ENCODE measurements at regions not wholly inside any gene's neighbourhood (a gene's known extent, or its start where the extent isn't known, plus 50 kb on each side); places are given as distances from the start of the nearest gene placed in this dataset.

DNA sequence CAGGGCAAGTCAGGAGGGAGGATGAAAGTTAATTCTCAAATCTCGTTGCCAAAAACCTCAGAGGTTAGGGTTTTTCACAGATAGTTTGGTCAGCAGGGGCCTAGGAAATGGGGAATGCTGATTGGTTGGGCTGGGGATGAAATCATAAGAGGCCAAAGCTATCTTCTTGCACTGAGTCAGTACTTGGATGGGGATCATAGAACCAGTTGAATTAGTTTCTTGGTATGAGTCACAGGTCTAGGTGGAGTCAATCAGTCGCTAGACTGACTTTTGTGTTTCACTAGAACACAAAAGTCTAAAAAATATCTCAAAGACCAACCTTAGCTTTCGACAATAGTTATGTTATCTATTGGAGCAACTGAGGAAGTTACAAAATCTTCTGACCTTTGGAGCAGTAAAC, 368.5 kb downstream of the TBC1D32 start:
- H2AFZ ChIP-seq (replicated peaks; ENCODE audit: low read length, poor library complexity): no peak overlapping the region
- ChIA-PET CTCF (no interaction called here), POLR2A (ENCODE audit: unreplicated experiment) (no interaction called here)
- no peak overlapping the region for H2AK9ac ChIP-seq (replicated peaks; ENCODE audit: low read depth, low read length, poor library complexity)
- no peak overlapping the region for H2BK120ac ChIP-seq (ENCODE audit: low read depth, low read length)
- no peak overlapping the region for H4K5ac ChIP-seq (ENCODE audit: low read depth, low read length)
- no peak overlapping the region for H4K8ac ChIP-seq (ENCODE audit: low read depth in 2 of 2, low read length in 2 of 2)
- H3K18ac ChIP-seq (ENCODE audit: low read depth, low read length): no peak overlapping the region
- no peaks in the 10 kb centered on the region for H3K79me1 ChIP-seq (ENCODE audit: low read depth in 1 of 2, low read length in 2 of 2)
- no CpG with 5 or more reads among the region's 3 CpGs for WGBS, 2 experiments (ENCODE audit: extremely low coverage in 2 of 2, insufficient read length in 1 of 2)
- H4K20me1 ChIP-seq (ENCODE audit: insufficient read depth, low read length): no peaks in the 10 kb centered on the region
- H3K4me1 ChIP-seq (ENCODE audit: control insufficient read depth, insufficient read depth, low read length): no peaks in the 10 kb centered on the region
- no peak overlapping the region for H2AK5ac ChIP-seq (ENCODE audit: low read depth, low read length)
- no peak overlapping the region for H4K91ac ChIP-seq (ENCODE audit: insufficient read depth, low read depth, low read length)
- no peak overlapping the region for H3K23ac ChIP-seq (ENCODE audit: low read depth, low read length)
- H3K4me3 ChIP-seq (ENCODE audit: insufficient read depth, low read depth, low read length): no peak overlapping the region
- no peak overlapping the region for H3K4me2 ChIP-seq (ENCODE audit: low read depth, low read length)
- H3K4ac ChIP-seq (ENCODE audit: low read depth, low read length): no peak overlapping the region
- ATAC-seq (ENCODE audit: low read depth) (no peak), DNase-seq (no peak)
- in situ Hi-C loops (cut with MboI; ENCODE audit: low sequenced_read_pairs): no loop called here
- H3K9ac ChIP-seq (ENCODE audit: low read depth, low read length): no peak overlapping the region
- no peak overlapping the region for H3K56ac ChIP-seq (ENCODE audit: extremely low read depth, insufficient read depth, low read length)
- no peak overlapping the region for H2BK15ac ChIP-seq (ENCODE audit: low read depth, low read length)
- H3K36me3 ChIP-seq (ENCODE audit: control insufficient read depth, insufficient read depth, low read length): no peaks in the 10 kb centered on the region
- intact Hi-C loops (cut with micrococcal nuclease): no loop called here
- TF ChIP-seq NFE2L2 (IDR thresholded peaks at IDR 0.05; ENCODE audit: low read depth, low read length) (no peak), RCOR1 (IDR thresholded peaks at IDR 0.05; ENCODE audit: insufficient replicate concordance, low read length) (no peak), SMC3 (IDR thresholded peaks at IDR 0.05; ENCODE audit: low read depth, low read length) (no peak)
- TF ChIP-seq, protein P1, sequence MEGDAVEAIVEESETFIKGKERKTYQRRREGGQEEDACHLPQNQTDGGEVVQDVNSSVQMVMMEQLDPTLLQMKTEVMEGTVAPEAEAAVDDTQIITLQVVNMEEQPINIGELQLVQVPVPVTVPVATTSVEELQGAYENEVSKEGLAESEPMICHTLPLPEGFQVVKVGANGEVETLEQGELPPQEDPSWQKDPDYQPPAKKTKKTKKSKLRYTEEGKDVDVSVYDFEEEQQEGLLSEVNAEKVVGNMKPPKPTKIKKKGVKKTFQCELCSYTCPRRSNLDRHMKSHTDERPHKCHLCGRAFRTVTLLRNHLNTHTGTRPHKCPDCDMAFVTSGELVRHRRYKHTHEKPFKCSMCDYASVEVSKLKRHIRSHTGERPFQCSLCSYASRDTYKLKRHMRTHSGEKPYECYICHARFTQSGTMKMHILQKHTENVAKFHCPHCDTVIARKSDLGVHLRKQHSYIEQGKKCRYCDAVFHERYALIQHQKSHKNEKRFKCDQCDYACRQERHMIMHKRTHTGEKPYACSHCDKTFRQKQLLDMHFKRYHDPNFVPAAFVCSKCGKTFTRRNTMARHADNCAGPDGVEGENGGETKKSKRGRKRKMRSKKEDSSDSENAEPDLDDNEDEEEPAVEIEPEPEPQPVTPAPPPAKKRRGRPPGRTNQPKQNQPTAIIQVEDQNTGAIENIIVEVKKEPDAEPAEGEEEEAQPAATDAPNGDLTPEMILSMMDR (conservative IDR thresholded peaks at IDR 0.05; ENCODE audit: low read depth, low read length): no peak
- no peak overlapping the region for H2BK20ac ChIP-seq (ENCODE audit: low read depth, low read length)
- no peaks in the 10 kb centered on the region for H3K9me1 ChIP-seq (ENCODE audit: insufficient read depth, low read length)
- H3K27ac ChIP-seq (ENCODE audit: insufficient read depth, low read length): no peak overlapping the region
- H3K27me3 ChIP-seq (ENCODE audit: control insufficient read depth, insufficient read depth, low read length): no peaks in the 10 kb centered on the region
- no peak overlapping the region for H2BK5ac ChIP-seq (ENCODE audit: low read depth, low read length, poor library complexity, severe bottlenecking)
- no peak overlapping the region for H3K14ac ChIP-seq (replicated peaks; ENCODE audit: low read depth, low read length)
- H3K9me3 ChIP-seq (ENCODE audit: control insufficient read depth, insufficient read depth, low read length): 0 out of 2 replicates have a peak, but pooled peaks cover 2% of the 10 kb centered on the region
- dilution Hi-C loops (cut with HindIII; ENCODE audit: low sequenced_read_pairs, unreplicated experiment): no loop called here
- no TSS peak for BruUV-seq (replicated peaks)

All from IMR-90 (cell line).